H9 (cell line): ENCODE measurements at regions not wholly inside any gene's neighbourhood (a gene's known extent, or its start where the extent isn't known, plus 50 kb on each side); places are given as distances from the start of the nearest gene placed in this dataset.
"Not testable (repeated sequence)": the region's sequence is repeated elsewhere in the genome, so short reads cannot be mapped to it uniquely, and the experiment has no call there.

ENCODE experiments used
- DNase-seq: peaks from one replicate; pipeline ENCODE4 v3.0.0-alpha.2; 2017
- H2AFZ ChIP-seq: one replicate; pipeline ENCODE4 v1.6.1; 2013; ENCODE audit warnings: mild to moderate bottlenecking, low read length, control low read depth, moderate library complexity
- H2AK5ac ChIP-seq: 2 replicates; pipeline ENCODE4 v1.6.1; 2013; ENCODE audit warnings: low read length, control low read depth, mixed read lengths; ENCODE audit not compliant: insufficient read length
- H2BK120ac ChIP-seq: one replicate; pipeline ENCODE4 v1.6.1; 2013; ENCODE audit warnings: low read depth, mild to moderate bottlenecking, low read length, control low read depth, inconsistent platforms; ENCODE audit not compliant: poor library complexity, severe bottlenecking
- H2BK12ac ChIP-seq: 2 replicates; pipeline ENCODE4 v1.6.1; 2013; ENCODE audit warnings: low read length, control low read depth, mixed read lengths, low read depth; ENCODE audit not compliant: insufficient read length
- H2BK15ac ChIP-seq: 2 replicates; pipeline ENCODE4 v1.6.1; 2013; ENCODE audit warnings: low read depth, low read length, control low read depth
- H2BK20ac ChIP-seq: one replicate; pipeline ENCODE4 v1.6.1; 2013; ENCODE audit warnings: low read depth, mild to moderate bottlenecking, low read length, control low read depth, inconsistent platforms; ENCODE audit not compliant: poor library complexity, severe bottlenecking
- H2BK5ac ChIP-seq: 2 replicates; pipeline ENCODE4 v1.6.1; 2013; ENCODE audit warnings: low read length, control low read depth, mixed read lengths; ENCODE audit not compliant: insufficient read length
- H3K14ac ChIP-seq: 2 replicates; pipeline ENCODE4 v1.6.1; 2013; ENCODE audit warnings: low read length, control low read depth; ENCODE audit not compliant: insufficient read depth
- H3K18ac ChIP-seq: 2 replicates; pipeline ENCODE4 v1.6.1; 2013; ENCODE audit warnings: low read depth, mild to moderate bottlenecking, mixed read lengths, low read length, control low read depth; ENCODE audit not compliant: insufficient read length
- H3K23ac ChIP-seq: 2 replicates; pipeline ENCODE4 v1.6.1; 2013; ENCODE audit warnings: low read length, control low read depth, mixed read lengths, low read depth; ENCODE audit not compliant: insufficient read length
- H3K23me2 ChIP-seq: 2 replicates; pipeline ENCODE4 v1.6.1; 2013; ENCODE audit warnings: low read depth, mild to moderate bottlenecking, mixed read lengths, low read length, control low read depth; ENCODE audit not compliant: insufficient read length, poor library complexity, severe bottlenecking
- H3K27ac ChIP-seq: 2 replicates; pipeline ENCODE4 v1.5.1; 2013; ENCODE audit warnings: low read length, control low read depth, mixed read lengths, low read depth; ENCODE audit not compliant: insufficient read length
- H3K27me3 ChIP-seq: 2 replicates; pipeline ENCODE4 v1.6.1; 2013; ENCODE audit warnings: low read length, control low read depth, inconsistent platforms; ENCODE audit not compliant: insufficient read depth
- H3K4ac ChIP-seq: 2 replicates; pipeline ENCODE4 v1.6.1; 2013; ENCODE audit warnings: low read depth, mild to moderate bottlenecking, control low read depth, inconsistent platforms, low read length, moderate library complexity
- H3K4me1 ChIP-seq: 2 replicates; pipeline ENCODE4 v1.6.1; 2013; ENCODE audit warnings: low read length, control low read depth, inconsistent platforms; ENCODE audit not compliant: insufficient read depth
- H3K4me2 ChIP-seq: 2 replicates; pipeline ENCODE4 v1.6.1; 2013; ENCODE audit warnings: low read length, control low read depth, mixed read lengths; ENCODE audit not compliant: insufficient read length, insufficient read depth
- H3K56ac ChIP-seq: 2 replicates; pipeline ENCODE4 v1.6.1; 2013; ENCODE audit warnings: low read depth, mild to moderate bottlenecking, mixed read lengths, low read length, control low read depth; ENCODE audit not compliant: insufficient read length
- H3K79me1 ChIP-seq: 2 replicates; pipeline ENCODE4 v1.6.1; 2013; ENCODE audit warnings: low read depth, mild to moderate bottlenecking, moderate library complexity, low read length, control low read depth, inconsistent platforms; ENCODE audit not compliant: insufficient read depth, poor library complexity, severe bottlenecking
- H3K79me2 ChIP-seq: 2 replicates; pipeline ENCODE4 v1.6.1; 2013; ENCODE audit warnings: low read length, control low read depth, inconsistent platforms; ENCODE audit not compliant: insufficient read depth
- H3K9ac ChIP-seq: 2 replicates; pipeline ENCODE4 v1.6.1; 2013; ENCODE audit warnings: low read length, control low read depth, mixed read lengths; ENCODE audit not compliant: insufficient read length; ENCODE audit errors: extremely low read depth
- H3K9me3 ChIP-seq: one replicate; pipeline ENCODE4 v1.6.1; 2013; ENCODE audit warnings: low read depth, low read length, inconsistent platforms; ENCODE audit not compliant: control insufficient read depth
- H3T11ph ChIP-seq: one replicate; pipeline ENCODE4 v1.6.1; 2013; ENCODE audit warnings: mild to moderate bottlenecking, low read length, control low read depth, inconsistent platforms
- H4K20me1 ChIP-seq: one replicate; pipeline ENCODE4 v1.6.1; 2013; ENCODE audit not compliant: control insufficient read depth, insufficient read length, insufficient read depth
- H4K5ac ChIP-seq: 2 replicates; pipeline ENCODE4 v1.6.1; 2013; ENCODE audit warnings: low read depth, mild to moderate bottlenecking, mixed read lengths, low read length, control low read depth; ENCODE audit not compliant: insufficient read length
- H4K8ac ChIP-seq: replicated peaks from 2 replicates; pipeline ENCODE4 v1.6.1; 2013; ENCODE audit warnings: low read length, control low read depth, mixed read lengths, low read depth; ENCODE audit not compliant: insufficient read length
- H4K91ac ChIP-seq: 2 replicates; pipeline ENCODE4 v1.6.1; 2013; ENCODE audit warnings: low read depth, mild to moderate bottlenecking, moderate library complexity, mixed read lengths, low read length, control low read depth; ENCODE audit not compliant: insufficient read length
- H3K27ac Mint-ChIP-seq, 3 experiments: 2 replicates in 2 of 3; 3 replicates in 1 of 3; pipeline ENCODE4 v1.8.0; 2020 to 2021; ENCODE audit warnings: mixed read lengths in 3 of 3, mild to moderate bottlenecking in 1 of 3, moderate library complexity in 1 of 3
- H3K27me3 Mint-ChIP-seq: 2 replicates; pipeline ENCODE4 v1.8.0; 2021; ENCODE audit warnings: low read depth, mild to moderate bottlenecking, moderate library complexity, mixed read lengths
- H3K36me3 Mint-ChIP-seq, 3 experiments: 2 replicates in 2 of 3; 3 replicates in 1 of 3; pipeline ENCODE4 v1.8.0; 2020 to 2021; ENCODE audit warnings: low read depth in 3 of 3, mixed read lengths in 3 of 3; ENCODE audit not compliant: insufficient read depth in 1 of 3
- H3K4me1 Mint-ChIP-seq, 2 experiments: 2 replicates each; pipeline ENCODE4 v1.8.0; 2020; ENCODE audit warnings: mixed read lengths in 2 of 2
- H3K4me3 Mint-ChIP-seq, 2 experiments: 2 replicates in 1 of 2; 3 replicates in 1 of 2; pipeline ENCODE4 v1.8.0; 2020 to 2021; ENCODE audit warnings: mild to moderate bottlenecking in 2 of 2, mixed read lengths in 2 of 2, moderate library complexity in 1 of 2
- H3K9me3 Mint-ChIP-seq, 2 experiments: 2 replicates in 1 of 2; 3 replicates in 1 of 2; pipeline ENCODE4 v1.8.0; 2020; ENCODE audit warnings: mild to moderate bottlenecking in 2 of 2, mixed read lengths in 2 of 2, moderate library complexity in 1 of 2
- WGBS: extraction: QIAGEN DNeasy Blood & Tissue Kit; methylation state at CpG from one replicate; pipeline ENCODE4 v1.1.7; 2013; ENCODE audit warnings: missing lambda C conversion rate, low lambda C conversion rate, mixed read lengths; ENCODE audit not compliant: insufficient read length; ENCODE audit errors: extremely low coverage; 5-methylcytosine and 5-hydroxymethylcytosine counted together
- TF ChIP-seq, protein P1 (sequence below): fragments of 200-600 bp; sonication (generic); conservative IDR thresholded peaks from 3 replicates; pipeline ENCODE4 v1.8.0; 2021; ENCODE audit warnings: antibody characterized with exemption, mild to moderate bottlenecking

DNA sequence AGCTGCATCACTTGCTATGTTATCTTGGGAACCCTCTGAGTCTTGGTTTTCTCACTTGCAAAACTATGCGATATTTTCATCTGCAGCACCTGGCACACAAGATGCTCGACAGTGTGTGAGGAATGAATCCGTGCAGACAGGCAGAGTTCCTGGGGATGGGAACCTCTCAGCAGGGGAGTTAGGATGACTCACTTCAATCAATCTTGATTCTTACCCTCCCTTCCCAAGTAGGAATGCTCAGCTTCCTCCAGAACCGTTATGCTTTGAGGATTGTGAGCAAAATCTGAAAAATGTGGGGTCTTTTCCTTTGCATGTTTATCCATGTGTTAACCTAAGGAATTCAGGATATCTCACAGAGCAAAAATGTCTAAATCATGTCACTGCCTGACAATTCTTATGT is 68.9 kb upstream of the HNF1B start:
- H3K4me1 Mint-ChIP-seq: no peaks in the 10 kb centered on the region
- Histone ChIP-seq H3K4me2 (no peak overlapping the region), H3K4me1 (no peaks in the 10 kb centered on the region), H2BK12ac (no peak overlapping the region), H2BK120ac (no peak overlapping the region), H2AK5ac (no peak overlapping the region), H3K27me3 (no peaks in the 10 kb centered on the region), H3K14ac (no peak overlapping the region), H3K79me1 (no peaks in the 10 kb centered on the region), H2BK15ac (no peak overlapping the region), H3K23ac (no peak overlapping the region), H2BK5ac (no peak overlapping the region), H3T11ph (no peak overlapping the region), H2BK20ac (no peak overlapping the region), H3K23me2 (no peaks in the 10 kb centered on the region), H4K5ac (no peak overlapping the region), H3K56ac (no peak overlapping the region), H3K9me3 (no peaks in the 10 kb centered on the region), H4K91ac (no peak overlapping the region), H3K27ac (no peak overlapping the region), H3K79me2 (no peaks in the 10 kb centered on the region), H3K9ac (no peak overlapping the region), H3K4ac (no peak overlapping the region), H3K18ac (no peak overlapping the region), H4K8ac (no peak overlapping the region), H4K20me1 (no peaks in the 10 kb centered on the region), H2AFZ (no peak overlapping the region)
- no peaks in the 10 kb centered on the region for H3K9me3 Mint-ChIP-seq
- no peak overlapping the region for H3K27ac Mint-ChIP-seq
- DNase-seq: no peak
- no peaks in the 10 kb centered on the region for H3K36me3 Mint-ChIP-seq
- no CpG with 5 or more reads among the region's 4 CpGs for WGBS
- TF ChIP-seq, protein P1, sequence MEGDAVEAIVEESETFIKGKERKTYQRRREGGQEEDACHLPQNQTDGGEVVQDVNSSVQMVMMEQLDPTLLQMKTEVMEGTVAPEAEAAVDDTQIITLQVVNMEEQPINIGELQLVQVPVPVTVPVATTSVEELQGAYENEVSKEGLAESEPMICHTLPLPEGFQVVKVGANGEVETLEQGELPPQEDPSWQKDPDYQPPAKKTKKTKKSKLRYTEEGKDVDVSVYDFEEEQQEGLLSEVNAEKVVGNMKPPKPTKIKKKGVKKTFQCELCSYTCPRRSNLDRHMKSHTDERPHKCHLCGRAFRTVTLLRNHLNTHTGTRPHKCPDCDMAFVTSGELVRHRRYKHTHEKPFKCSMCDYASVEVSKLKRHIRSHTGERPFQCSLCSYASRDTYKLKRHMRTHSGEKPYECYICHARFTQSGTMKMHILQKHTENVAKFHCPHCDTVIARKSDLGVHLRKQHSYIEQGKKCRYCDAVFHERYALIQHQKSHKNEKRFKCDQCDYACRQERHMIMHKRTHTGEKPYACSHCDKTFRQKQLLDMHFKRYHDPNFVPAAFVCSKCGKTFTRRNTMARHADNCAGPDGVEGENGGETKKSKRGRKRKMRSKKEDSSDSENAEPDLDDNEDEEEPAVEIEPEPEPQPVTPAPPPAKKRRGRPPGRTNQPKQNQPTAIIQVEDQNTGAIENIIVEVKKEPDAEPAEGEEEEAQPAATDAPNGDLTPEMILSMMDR: no peak
- no peaks in the 10 kb centered on the region for H3K27me3 Mint-ChIP-seq
- H3K4me3 Mint-ChIP-seq: no peak overlapping the region

DNA sequence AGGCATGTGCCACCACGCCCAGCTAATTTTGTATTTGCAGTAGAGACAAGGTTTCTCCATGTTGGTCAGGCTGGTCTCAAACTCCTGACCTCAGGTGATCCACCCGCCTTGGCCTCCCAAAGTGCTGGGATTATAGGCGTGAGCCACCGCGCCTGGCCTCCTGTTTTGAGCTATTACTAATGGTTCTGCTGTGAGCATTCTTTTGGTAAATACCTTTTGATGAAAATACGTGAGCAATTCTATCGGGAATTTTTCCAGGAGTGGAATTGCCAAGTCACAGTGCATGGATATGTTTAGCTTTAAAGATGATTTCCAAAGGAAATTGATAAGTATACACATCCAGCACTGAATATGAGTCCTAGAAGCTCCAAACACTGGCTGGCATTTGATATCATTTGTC is 64.0 kb upstream of the HNF1B start:
- not testable (repeated sequence) for H2AFZ ChIP-seq, H2BK20ac ChIP-seq, H3K23ac ChIP-seq, H4K20me1 ChIP-seq, H3K9me3 ChIP-seq, H2BK120ac ChIP-seq, H3K9me3 Mint-ChIP-seq, H4K91ac ChIP-seq, H4K5ac ChIP-seq, DNase-seq, H3K23me2 ChIP-seq, H3K4ac ChIP-seq, H3K4me2 ChIP-seq, H3K27ac Mint-ChIP-seq, H3K27ac ChIP-seq, H3K4me1 Mint-ChIP-seq, H2BK15ac ChIP-seq, H2AK5ac ChIP-seq, H3T11ph ChIP-seq, H3K79me2 ChIP-seq, H3K27me3 ChIP-seq, H3K79me1 ChIP-seq, H2BK12ac ChIP-seq, H3K18ac ChIP-seq, H3K36me3 Mint-ChIP-seq, H3K4me3 Mint-ChIP-seq, H2BK5ac ChIP-seq, H3K14ac ChIP-seq, H3K27me3 Mint-ChIP-seq, H3K4me1 ChIP-seq, H3K56ac ChIP-seq, H4K8ac ChIP-seq, H3K9ac ChIP-seq
- WGBS: no CpG with 5 or more reads among the region's 7 CpGs
